ENCODE measurements at regions not wholly inside any gene's neighbourhood (a gene's known extent, or its start where the extent isn't known, plus 50 kb on each side); places are given as distances from the start of the nearest gene placed in this dataset.

GRCh38 chr2:5491523-5491922 is 200.7 kb upstream of the SOX11 start:
- no peaks in the 10 kb centered on the region for H3K4me1 ChIP-seq (ENCODE audit: insufficient read depth, low read length, poor library complexity, severe bottlenecking)
- no peak overlapping the region for H3K4me3 ChIP-seq (ENCODE audit: low read length, poor library complexity, severe bottlenecking)
- H3K4me2 ChIP-seq (ENCODE audit: low read depth, low read length, poor library complexity, severe bottlenecking) = no peak overlapping the region
- H3F3A ChIP-seq (ENCODE audit: low read depth) = no peaks in the 10 kb centered on the region
- H4K20me1 ChIP-seq (ENCODE audit: insufficient read depth, low read length, poor library complexity, severe bottlenecking) = no peaks in the 10 kb centered on the region
- no peak overlapping the region for H2AFZ ChIP-seq (ENCODE audit: low read length)
- H3K9me3 ChIP-seq (ENCODE audit: insufficient read depth, low read depth, low read length) = peaks cover 4% of the 10 kb centered on the region; the same call in 1 of the 2 replicates
- H3K27me3 ChIP-seq (ENCODE audit: insufficient read depth, low read length, poor library complexity, severe bottlenecking) = no peaks in the 10 kb centered on the region
- H3K9me2 ChIP-seq (replicated peaks; ENCODE audit: low read depth, low read length) = no peaks in the 10 kb centered on the region
- H3K36me3 ChIP-seq (ENCODE audit: insufficient read depth, low read length) = no peaks in the 10 kb centered on the region
- H3K9ac ChIP-seq (ENCODE audit: low read depth, low read length, poor library complexity, severe bottlenecking) = no peak overlapping the region
- H3K79me2 ChIP-seq (ENCODE audit: insufficient read depth, low read length) = no peaks in the 10 kb centered on the region
- TF ChIP-seq, protein P1, sequence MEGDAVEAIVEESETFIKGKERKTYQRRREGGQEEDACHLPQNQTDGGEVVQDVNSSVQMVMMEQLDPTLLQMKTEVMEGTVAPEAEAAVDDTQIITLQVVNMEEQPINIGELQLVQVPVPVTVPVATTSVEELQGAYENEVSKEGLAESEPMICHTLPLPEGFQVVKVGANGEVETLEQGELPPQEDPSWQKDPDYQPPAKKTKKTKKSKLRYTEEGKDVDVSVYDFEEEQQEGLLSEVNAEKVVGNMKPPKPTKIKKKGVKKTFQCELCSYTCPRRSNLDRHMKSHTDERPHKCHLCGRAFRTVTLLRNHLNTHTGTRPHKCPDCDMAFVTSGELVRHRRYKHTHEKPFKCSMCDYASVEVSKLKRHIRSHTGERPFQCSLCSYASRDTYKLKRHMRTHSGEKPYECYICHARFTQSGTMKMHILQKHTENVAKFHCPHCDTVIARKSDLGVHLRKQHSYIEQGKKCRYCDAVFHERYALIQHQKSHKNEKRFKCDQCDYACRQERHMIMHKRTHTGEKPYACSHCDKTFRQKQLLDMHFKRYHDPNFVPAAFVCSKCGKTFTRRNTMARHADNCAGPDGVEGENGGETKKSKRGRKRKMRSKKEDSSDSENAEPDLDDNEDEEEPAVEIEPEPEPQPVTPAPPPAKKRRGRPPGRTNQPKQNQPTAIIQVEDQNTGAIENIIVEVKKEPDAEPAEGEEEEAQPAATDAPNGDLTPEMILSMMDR (conservative IDR thresholded peaks at IDR 0.05; ENCODE audit: low read length) = no peak
- no peak for TF ChIP-seq EZH2phosphoT487 (IDR thresholded peaks at IDR 0.05; ENCODE audit: borderline replicate concordance)

GRCh38 chr2:5493256-5493655 is 198.9 kb upstream of the SOX11 start:
- no peak for TF ChIP-seq EZH2phosphoT487 (IDR thresholded peaks at IDR 0.05; ENCODE audit: borderline replicate concordance)
- TF ChIP-seq, protein P1 (conservative IDR thresholded peaks at IDR 0.05; ENCODE audit: low read length) = no peak
- Histone ChIP-seq H3K9me3 (ENCODE audit: insufficient read depth, low read depth, low read length) (peaks cover 4% of the 10 kb centered on the region; the same call in 1 of the 2 replicates), H3F3A (ENCODE audit: low read depth) (no peaks in the 10 kb centered on the region), H3K27me3 (ENCODE audit: insufficient read depth, low read length, poor library complexity, severe bottlenecking) (no peaks in the 10 kb centered on the region), H3K4me1 (ENCODE audit: insufficient read depth, low read length, poor library complexity, severe bottlenecking) (no peaks in the 10 kb centered on the region), H2AFZ (ENCODE audit: low read length) (no peak overlapping the region), H3K36me3 (ENCODE audit: insufficient read depth, low read length) (no peaks in the 10 kb centered on the region), H3K4me3 (ENCODE audit: low read length, poor library complexity, severe bottlenecking) (no peak overlapping the region), H3K9me2 (replicated peaks; ENCODE audit: low read depth, low read length) (no peaks in the 10 kb centered on the region), H4K20me1 (ENCODE audit: insufficient read depth, low read length, poor library complexity, severe bottlenecking) (no peaks in the 10 kb centered on the region), H3K9ac (ENCODE audit: low read depth, low read length, poor library complexity, severe bottlenecking) (no peak overlapping the region), H3K4me2 (ENCODE audit: low read depth, low read length, poor library complexity, severe bottlenecking) (no peak overlapping the region), H3K79me2 (ENCODE audit: insufficient read depth, low read length) (no peaks in the 10 kb centered on the region)

GRCh38 chr2:5494212-5494611 is 198.0 kb upstream of the SOX11 start:
- no peaks in the 10 kb centered on the region for H3K4me1 ChIP-seq (ENCODE audit: insufficient read depth, low read length, poor library complexity, severe bottlenecking)
- H3K4me2 ChIP-seq (ENCODE audit: low read depth, low read length, poor library complexity, severe bottlenecking) = no peak overlapping the region
- no peak overlapping the region for H2AFZ ChIP-seq (ENCODE audit: low read length)
- H3K4me3 ChIP-seq (ENCODE audit: low read length, poor library complexity, severe bottlenecking) = no peak overlapping the region
- H3F3A ChIP-seq (ENCODE audit: low read depth) = no peaks in the 10 kb centered on the region
- TF ChIP-seq EZH2phosphoT487 (IDR thresholded peaks at IDR 0.05; ENCODE audit: borderline replicate concordance) = no peak
- H3K9me3 ChIP-seq (ENCODE audit: insufficient read depth, low read depth, low read length) = peaks cover 4% of the 10 kb centered on the region; the same call in 1 of the 2 replicates
- no peaks in the 10 kb centered on the region for H3K27me3 ChIP-seq (ENCODE audit: insufficient read depth, low read length, poor library complexity, severe bottlenecking)
- H3K9me2 ChIP-seq (replicated peaks; ENCODE audit: low read depth, low read length) = no peaks in the 10 kb centered on the region
- no peaks in the 10 kb centered on the region for H3K79me2 ChIP-seq (ENCODE audit: insufficient read depth, low read length)
- no peaks in the 10 kb centered on the region for H4K20me1 ChIP-seq (ENCODE audit: insufficient read depth, low read length, poor library complexity, severe bottlenecking)
- H3K9ac ChIP-seq (ENCODE audit: low read depth, low read length, poor library complexity, severe bottlenecking) = no peak overlapping the region
- no peaks in the 10 kb centered on the region for H3K36me3 ChIP-seq (ENCODE audit: insufficient read depth, low read length)

- Histone ChIP-seq H3K4me1 (ENCODE audit: insufficient read depth, low read length, poor library complexity, severe bottlenecking) (no peaks in the 10 kb centered on the region), H3K4me2 (ENCODE audit: low read depth, low read length, poor library complexity, severe bottlenecking) (no peak overlapping the region), H3K27me3 (ENCODE audit: insufficient read depth, low read length, poor library complexity, severe bottlenecking) (no peaks in the 10 kb centered on the region), H3K4me3 (ENCODE audit: low read length, poor library complexity, severe bottlenecking) (no peak overlapping the region), H3K79me2 (ENCODE audit: insufficient read depth, low read length) (no peaks in the 10 kb centered on the region), H3K9me2 (replicated peaks; ENCODE audit: low read depth, low read length) (no peaks in the 10 kb centered on the region), H4K20me1 (ENCODE audit: insufficient read depth, low read length, poor library complexity, severe bottlenecking) (no peaks in the 10 kb centered on the region), H3F3A (ENCODE audit: low read depth) (no peaks in the 10 kb centered on the region), H2AFZ (ENCODE audit: low read length) (no peak overlapping the region), H3K36me3 (ENCODE audit: insufficient read depth, low read length) (no peaks in the 10 kb centered on the region), H3K9ac (ENCODE audit: low read depth, low read length, poor library complexity, severe bottlenecking) (no peak overlapping the region), H3K9me3 (ENCODE audit: insufficient read depth, low read depth, low read length) (peaks cover 4% of the 10 kb centered on the region; the same call in 1 of the 2 replicates)
- TF ChIP-seq, protein P1 (conservative IDR thresholded peaks at IDR 0.05; ENCODE audit: low read length) = no peak
- TF ChIP-seq EZH2phosphoT487 (IDR thresholded peaks at IDR 0.05; ENCODE audit: borderline replicate concordance) = no peak
These were observed 196.6 kb upstream of the SOX11 start for GRCh38 chr2:5495586-5495985.
